Thyroid gland (tissue), 4 donors: ENCODE measurements at regions not wholly inside any gene's neighbourhood (a gene's known extent, or its start where the extent isn't known, plus 50 kb on each side); places are given as distances from the start of the nearest gene placed in this dataset.

Source experiments
- DNase-seq, 2 donors: peaks; one replicate each; pipeline ENCODE4 v3.0.0-alpha.2; 2019
- H3K27ac ChIP-seq, 3 donors: fragments of 200-600 bp; sonication (generic); 1 replicate in 2 of 3; 2 replicates in 1 of 3; pipeline ENCODE4 v1.5.1; 2016 to 2019; ENCODE audit warnings: mild to moderate bottlenecking in 1 of 3, moderate library complexity in 1 of 3
- H3K27me3 ChIP-seq: fragments of 200-600 bp; sonication (generic); one replicate; pipeline ENCODE4 v1.5.1; 2019
- H3K36me3 ChIP-seq, 2 donors: fragments of 200-600 bp; sonication (generic); one replicate each; pipeline ENCODE4 v1.5.1; 2016 to 2019
- H3K4me1 ChIP-seq, 2 donors: fragments of 200-600 bp; sonication (generic); one replicate each; pipeline ENCODE4 v1.5.1; 2017 to 2019
- H3K4me3 ChIP-seq, 3 donors: fragments of 200-600 bp; sonication (generic); replicated peaks in 1 of 3; 1 replicate in 2 of 3; 2 replicates in 1 of 3; pipeline ENCODE4 v1.5.1; 2016; ENCODE audit warnings: mild to moderate bottlenecking in 1 of 3
- H3K9me3 ChIP-seq: fragments of 200-600 bp; sonication (generic); one replicate; pipeline ENCODE4 v1.5.1; 2017
- POLR2A ChIP-seq, 2 donors: fragments of 450-650 bp; IDR thresholded peaks; one replicate each; pipeline ENCODE4 v1.6.1; 2017; ENCODE audit warnings: antibody characterized with exemption in 2 of 2, mild to moderate bottlenecking in 2 of 2, moderate library complexity in 1 of 2
- WGBS, 2 donors: methylation state at CpG; one replicate each; pipeline ENCODE4 v1.1.5; 2017; 5-methylcytosine and 5-hydroxymethylcytosine counted together
- intact Hi-C: fragments of 100-400 bp; cut with DNase I; formaldehyde crosslinking; loops from one replicate; pipeline ENCODE4 v1.15.1; 2023
- TF ChIP-seq, protein P1 (sequence below), 6 experiments: fragments of 200-600 bp in 3 of 6; fragments of 450-650 bp in 3 of 6; sonication (generic) in 3 of 6; IDR thresholded peaks; one replicate each; pipeline ENCODE4 v1.5.1; 2016 to 2019; ENCODE audit warnings: antibody characterized with exemption in 6 of 6, mild to moderate bottlenecking in 2 of 6, inconsistent platforms in 1 of 6, moderate library complexity in 1 of 6

DNA sequence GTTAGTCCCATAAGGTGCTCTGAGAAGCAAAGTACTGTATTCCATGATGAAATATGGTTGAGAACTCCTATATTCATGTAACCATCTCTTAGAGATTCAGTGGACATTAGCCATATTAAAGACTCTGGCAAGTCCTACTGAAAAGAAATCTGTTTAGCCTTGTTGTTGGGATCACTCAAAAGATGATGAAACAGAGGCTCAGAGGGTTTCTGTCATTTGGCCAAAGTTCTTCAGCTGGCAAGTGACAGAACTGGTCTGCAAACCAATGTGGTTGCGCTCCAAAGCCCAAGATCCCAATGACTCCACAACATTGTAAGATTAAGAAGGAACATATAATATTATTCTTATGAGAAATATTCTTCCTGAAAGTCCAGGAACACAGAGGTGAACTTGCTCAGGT is 462.9 kb downstream of the ACTL7B start:
- 91 to 100% methylated on average over 1 of the region's 1 CpG for WGBS, 2 donors
- H3K4me1 ChIP-seq, result no peaks in the 10 kb centered on the region
- DNase-seq, result no peak
- H3K4me3 ChIP-seq, result no peak overlapping the region
- intact Hi-C loops, result no loop called here
- no peaks in the 10 kb centered on the region for H3K27me3 ChIP-seq
- H3K36me3 ChIP-seq, result no peaks in the 10 kb centered on the region
- TF ChIP-seq, protein P1, sequence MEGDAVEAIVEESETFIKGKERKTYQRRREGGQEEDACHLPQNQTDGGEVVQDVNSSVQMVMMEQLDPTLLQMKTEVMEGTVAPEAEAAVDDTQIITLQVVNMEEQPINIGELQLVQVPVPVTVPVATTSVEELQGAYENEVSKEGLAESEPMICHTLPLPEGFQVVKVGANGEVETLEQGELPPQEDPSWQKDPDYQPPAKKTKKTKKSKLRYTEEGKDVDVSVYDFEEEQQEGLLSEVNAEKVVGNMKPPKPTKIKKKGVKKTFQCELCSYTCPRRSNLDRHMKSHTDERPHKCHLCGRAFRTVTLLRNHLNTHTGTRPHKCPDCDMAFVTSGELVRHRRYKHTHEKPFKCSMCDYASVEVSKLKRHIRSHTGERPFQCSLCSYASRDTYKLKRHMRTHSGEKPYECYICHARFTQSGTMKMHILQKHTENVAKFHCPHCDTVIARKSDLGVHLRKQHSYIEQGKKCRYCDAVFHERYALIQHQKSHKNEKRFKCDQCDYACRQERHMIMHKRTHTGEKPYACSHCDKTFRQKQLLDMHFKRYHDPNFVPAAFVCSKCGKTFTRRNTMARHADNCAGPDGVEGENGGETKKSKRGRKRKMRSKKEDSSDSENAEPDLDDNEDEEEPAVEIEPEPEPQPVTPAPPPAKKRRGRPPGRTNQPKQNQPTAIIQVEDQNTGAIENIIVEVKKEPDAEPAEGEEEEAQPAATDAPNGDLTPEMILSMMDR (IDR thresholded peaks at IDR 0.05), result no peak
- no peak for TF ChIP-seq POLR2A (IDR thresholded peaks at IDR 0.05)
- no peak overlapping the region for H3K27ac ChIP-seq
- H3K9me3 ChIP-seq, result no peaks in the 10 kb centered on the region

DNA sequence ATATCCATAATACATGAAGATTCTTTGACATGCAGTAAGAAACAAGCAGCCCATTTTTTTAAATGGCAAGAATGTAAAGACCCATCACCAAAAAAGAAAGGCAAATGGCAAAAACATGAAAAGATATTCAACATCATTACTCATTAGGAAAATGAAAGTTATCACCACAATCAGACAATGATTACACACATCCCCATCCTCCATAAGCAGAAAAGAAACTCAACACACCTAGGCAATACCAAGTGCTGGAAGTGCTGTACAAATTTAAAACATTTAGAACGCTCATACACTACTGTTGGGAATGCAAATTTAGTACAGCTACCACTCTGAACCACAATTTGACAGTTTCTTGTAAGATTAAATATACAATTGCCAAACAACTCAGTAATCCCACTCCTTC is 466.7 kb downstream of the ACTL7B start:
- DNase-seq, result no peak
- Histone ChIP-seq H3K36me3 (no peaks in the 10 kb centered on the region), H3K27ac (no peak overlapping the region), H3K9me3 (no peaks in the 10 kb centered on the region), H3K4me1 (no peaks in the 10 kb centered on the region), H3K27me3 (no peaks in the 10 kb centered on the region), H3K4me3 (no peak overlapping the region)
- intact Hi-C loops, result no loop called here
- 68 to 86% methylated on average over 1 of the region's 1 CpG for whole genome bisulfite sequencing, 2 donors
- TF ChIP-seq, protein P1 (IDR thresholded peaks at IDR 0.05), result no peak
- TF ChIP-seq POLR2A (IDR thresholded peaks at IDR 0.05), result no peak

DNA sequence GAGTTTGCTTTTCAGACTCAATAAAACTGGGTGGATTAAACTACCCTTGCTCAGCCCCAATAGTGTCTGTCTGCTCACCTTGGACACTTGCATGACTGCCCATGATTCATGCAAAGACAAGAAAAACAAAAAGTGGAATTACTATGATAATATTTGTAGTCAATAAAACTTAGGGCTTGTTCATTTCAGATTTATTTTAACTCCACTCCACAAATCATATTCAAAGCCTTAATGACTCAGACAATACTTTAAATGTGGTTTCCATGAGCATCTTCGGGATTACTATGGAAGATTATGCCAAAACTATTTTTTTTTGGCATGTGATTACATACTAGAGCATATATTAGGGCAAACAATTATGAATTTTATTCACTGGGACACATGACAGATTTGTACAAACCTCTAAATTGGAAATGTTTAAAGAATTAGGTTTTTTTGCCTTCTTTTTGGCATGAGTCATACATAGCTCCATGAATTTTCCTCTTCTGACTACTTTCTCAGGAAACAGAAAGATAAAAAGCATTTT is 468.9 kb downstream of the ACTL7B start:
- H3K27ac ChIP-seq, result no peak overlapping the region
- H3K27me3 ChIP-seq, result no peaks in the 10 kb centered on the region
- no peak for DNase-seq
- intact Hi-C loops, result no loop called here
- no peaks in the 10 kb centered on the region for H3K9me3 ChIP-seq
- no peak for TF ChIP-seq POLR2A (IDR thresholded peaks at IDR 0.05)
- TF ChIP-seq, protein P1 (IDR thresholded peaks at IDR 0.05), result no peak
- H3K4me3 ChIP-seq, result no peak overlapping the region
- H3K36me3 ChIP-seq, result no peaks in the 10 kb centered on the region
- no peaks in the 10 kb centered on the region for H3K4me1 ChIP-seq
- 78 to 85% methylated on average over 1 of the region's 1 CpG for WGBS, 2 donors

DNA sequence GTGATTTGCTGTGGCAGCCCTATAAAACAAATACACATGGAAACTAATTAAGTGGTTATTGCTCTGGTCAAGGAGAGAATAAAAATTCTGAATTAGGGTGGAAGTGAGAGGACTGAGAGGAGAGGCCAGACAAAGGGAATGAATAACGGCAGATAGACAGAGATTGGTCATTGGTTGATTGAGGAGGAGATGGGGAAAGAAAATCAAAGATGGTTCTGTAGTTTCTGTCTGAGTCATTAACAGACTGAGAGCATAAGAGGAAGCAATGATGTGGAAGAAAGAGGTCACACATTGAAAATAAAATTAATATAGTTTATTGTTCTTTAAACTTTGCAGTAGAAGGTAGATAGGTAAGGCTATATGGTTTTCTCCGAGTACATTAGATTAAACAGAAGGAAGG is 469.8 kb downstream of the ACTL7B start:
- Histone ChIP-seq H3K4me1 (no peaks in the 10 kb centered on the region), H3K9me3 (no peaks in the 10 kb centered on the region), H3K27me3 (no peaks in the 10 kb centered on the region), H3K4me3 (no peak overlapping the region), H3K27ac (no peak overlapping the region), H3K36me3 (no peaks in the 10 kb centered on the region)
- TF ChIP-seq, protein P1 (IDR thresholded peaks at IDR 0.05), result no peak
- TF ChIP-seq POLR2A (IDR thresholded peaks at IDR 0.05), result no peak
- DNase-seq, result no peak
- intact Hi-C loops, result no loop called here
- 92 to 94% methylated on average over 2 of the region's 2 CpGs for WGBS, 2 donors

DNA sequence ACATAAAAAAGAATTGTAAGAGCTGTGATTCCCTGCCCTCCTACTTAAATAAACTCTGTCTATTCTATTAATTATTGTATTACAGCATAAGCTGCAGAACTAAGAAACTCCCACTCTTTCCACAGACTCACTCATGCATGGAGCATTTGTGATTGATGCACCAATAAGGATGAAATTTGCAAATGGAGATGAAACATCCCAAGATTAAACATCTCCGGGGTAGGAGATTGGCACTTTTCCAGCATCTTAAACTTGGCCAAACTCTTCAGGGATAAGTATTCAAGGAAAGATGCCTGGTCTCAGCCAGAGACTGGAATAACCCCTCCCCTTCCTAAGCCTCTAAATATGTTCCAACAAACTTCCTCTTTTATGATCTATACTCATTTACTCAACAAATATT is 472.0 kb downstream of the ACTL7B start:
- Histone ChIP-seq H3K27ac (no peak overlapping the region), H3K4me1 (no peaks in the 10 kb centered on the region), H3K4me3 (no peak overlapping the region), H3K36me3 (no peaks in the 10 kb centered on the region), H3K27me3 (no peaks in the 10 kb centered on the region), H3K9me3 (no peaks in the 10 kb centered on the region)
- 16 to 25% methylated on average over 1 of the region's 1 CpG for WGBS, 2 donors
- DNase-seq, result no peak
- intact Hi-C loops, result no loop called here
- no peak for TF ChIP-seq POLR2A (IDR thresholded peaks at IDR 0.05)
- TF ChIP-seq, protein P1 (IDR thresholded peaks at IDR 0.05), result no peak
